Esophagus squamous epithelium (tissue), 5 donors: ENCODE measurements at regions not wholly inside any gene's neighbourhood (a gene's known extent, or its start where the extent isn't known, plus 50 kb on each side); places are given as distances from the start of the nearest gene placed in this dataset.

Source experiments
- DNase-seq: peaks from one replicate; lab custom pipeline; 2025; lab: John Stamatoyannopoulos, UW
- H3K27ac ChIP-seq, 4 donors: fragments of 200-600 bp; sonication (generic); one replicate each; pipeline ENCODE4 v1.5.1; 2016 to 2019; ENCODE audit warnings: mild to moderate bottlenecking in 1 of 4
- H3K27me3 ChIP-seq, 4 donors: fragments of 200-600 bp; sonication (generic); 1 replicate in 3 of 4; 2 replicates in 1 of 4; pipeline versions ENCODE4 v1.5.1 to v1.6.0; 2017 to 2021; ENCODE audit warnings: antibody characterized with exemption in 1 of 4
- H3K36me3 ChIP-seq, 3 donors: fragments of 200-600 bp; sonication (generic); one replicate each; pipeline ENCODE4 v1.5.1; 2016 to 2019
- H3K4me1 ChIP-seq, 3 donors: fragments of 200-600 bp; sonication (generic); one replicate each; pipeline ENCODE4 v1.5.1; 2017 to 2019
- H3K4me3 ChIP-seq, 4 donors: fragments of 200-600 bp; sonication (generic); 1 replicate in 3 of 4; 2 replicates in 1 of 4; pipeline ENCODE4 v1.5.1; 2016 to 2019; ENCODE audit warnings: mild to moderate bottlenecking in 2 of 4, moderate library complexity in 1 of 4
- H3K9me3 ChIP-seq, 3 donors: fragments of 200-600 bp; sonication (generic); one replicate each; pipeline ENCODE4 v1.5.1; 2016 to 2019
- CTCF ChIP-seq, 6 experiments: fragments of 450-650 bp in 4 of 6; fragments of 200-600 bp in 2 of 6; sonication (generic) in 2 of 6; IDR thresholded peaks; one replicate each; pipeline ENCODE4 v1.5.1; 2016 to 2019; ENCODE audit warnings: antibody characterized with exemption in 6 of 6, mild to moderate bottlenecking in 4 of 6, moderate library complexity in 4 of 6
- POLR2A ChIP-seq, 4 donors: fragments of 450-650 bp; IDR thresholded peaks; one replicate each; pipeline ENCODE4 v1.6.1; 2017; ENCODE audit warnings: antibody characterized with exemption in 4 of 4, mild to moderate bottlenecking in 4 of 4, moderate library complexity in 3 of 4
- WGBS, 2 donors: methylation state at CpG; one replicate each; pipeline ENCODE4 v1.1.5; 2018; 5-methylcytosine and 5-hydroxymethylcytosine counted together
- intact Hi-C: fragments of 100-400 bp; cut with DNase I; formaldehyde crosslinking; loops from one replicate; pipeline ENCODE4 v1.15.0; 2022
- donor health status: DM: yes; HTN: yes; CAD: no.

GRCh38 chr5:135670588-135670987 lies 91.8 kb upstream of the CXCL14 start:
- no peak overlapping the region for H3K4me3 ChIP-seq
- no peaks in the 10 kb centered on the region for H3K36me3 ChIP-seq
- TF ChIP-seq POLR2A (IDR thresholded peaks at IDR 0.05), result no peak
- H3K9me3 ChIP-seq, result no peaks in the 10 kb centered on the region
- WGBS, 2 donors, result 74 to 78% methylated on average over 6 of the region's 6 CpGs
- H3K4me1 ChIP-seq, result peaks cover 0 to 7% (median 0%) of the 10 kb centered on the region in 3 donors
- intact Hi-C loops, result no loop called here
- DNase-seq, result no peak
- H3K27ac ChIP-seq, result no peak overlapping the region
- H3K27me3 ChIP-seq, result no peaks in the 10 kb centered on the region

DNA sequence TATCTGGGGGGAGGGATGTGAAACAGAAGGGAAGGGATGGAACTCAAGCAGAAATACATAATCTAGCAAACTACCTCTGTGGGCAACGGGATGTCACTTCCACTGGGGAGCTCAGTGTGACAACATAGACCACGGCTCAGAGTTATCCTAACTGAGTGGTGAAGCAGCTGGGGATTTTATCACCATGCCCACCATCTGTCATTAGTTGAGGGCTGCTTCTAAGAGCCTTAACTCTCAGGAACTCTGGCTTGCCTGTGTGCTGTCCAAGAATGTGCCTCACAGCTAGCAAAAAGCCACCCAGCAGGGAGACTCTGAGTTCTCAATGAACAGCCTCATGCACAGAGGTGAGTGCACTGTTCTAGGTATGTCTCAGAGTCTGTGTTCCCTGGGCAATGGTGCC lies 90.6 kb upstream of the CXCL14 start:
- intact Hi-C loops, result no loop called here
- no peak overlapping the region for H3K27ac ChIP-seq
- H3K9me3 ChIP-seq, result no peaks in the 10 kb centered on the region
- no peaks in the 10 kb centered on the region for H3K27me3 ChIP-seq
- H3K4me1 ChIP-seq, result peaks cover 0 to 7% (median 0%) of the 10 kb centered on the region in 3 donors
- WGBS, 2 donors, result 62% methylated on average over 2 of the region's 2 CpGs; no CpG with 5 or more reads in 1 of the 2 donors
- no peak for DNase-seq
- H3K36me3 ChIP-seq, result no peaks in the 10 kb centered on the region
- TF ChIP-seq POLR2A (IDR thresholded peaks at IDR 0.05) (no peak), CTCF (IDR thresholded peaks at IDR 0.05) (no peak)
- H3K4me3 ChIP-seq, result no peak overlapping the region

GRCh38 chr5:135667673-135668072 lies 88.9 kb upstream of the CXCL14 start:
- Histone ChIP-seq H3K4me1 (peaks cover 0 to 7% (median 0%) of the 10 kb centered on the region in 3 donors), H3K27me3 (no peaks in the 10 kb centered on the region), H3K27ac (no peak overlapping the region), H3K9me3 (no peaks in the 10 kb centered on the region), H3K4me3 (no peak overlapping the region), H3K36me3 (no peaks in the 10 kb centered on the region)
- 33 to 63% methylated on average over 2 of the region's 2 CpGs for WGBS, 2 donors
- DNase-seq, result no peak
- intact Hi-C loops, result no loop called here
- TF ChIP-seq CTCF (IDR thresholded peaks at IDR 0.05) (no peak), POLR2A (IDR thresholded peaks at IDR 0.05) (no peak)

- intact Hi-C loops, result no loop called here
These were observed 88.4 kb upstream of the CXCL14 start for GRCh38 chr5:135667204-135667603.

DNA sequence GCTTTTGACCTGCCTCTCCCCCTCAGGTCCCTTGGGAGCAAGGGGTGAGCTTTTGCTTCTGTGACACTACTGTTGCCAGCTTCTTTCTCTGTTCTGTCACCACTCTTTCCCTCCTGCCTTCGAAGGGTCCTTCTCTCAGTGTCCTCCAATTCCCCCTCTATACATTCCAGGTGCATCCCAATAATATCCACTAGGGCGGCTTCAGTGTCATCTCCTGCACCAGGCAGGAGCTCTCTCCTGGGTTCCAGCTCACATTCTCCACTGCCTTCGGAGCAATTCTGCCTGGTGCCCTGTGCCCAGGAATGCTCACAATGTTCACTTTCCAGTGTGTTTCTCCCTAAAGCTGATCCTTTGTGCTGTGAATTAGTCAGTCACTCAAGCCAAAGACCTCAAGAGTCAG lies 83.9 kb upstream of the CXCL14 start:
- H3K27ac ChIP-seq, result no peak overlapping the region
- no peaks in the 10 kb centered on the region for H3K27me3 ChIP-seq
- no peak for DNase-seq
- no peak for TF ChIP-seq CTCF (IDR thresholded peaks at IDR 0.05)
- TF ChIP-seq POLR2A (IDR thresholded peaks at IDR 0.05), result no peak
- H3K4me3 ChIP-seq, result no peak overlapping the region
- no peaks in the 10 kb centered on the region for H3K36me3 ChIP-seq
- H3K9me3 ChIP-seq, result no peaks in the 10 kb centered on the region
- H3K4me1 ChIP-seq, result peaks cover 0 to 11% (median 0%) of the 10 kb centered on the region in 3 donors
- WGBS, 2 donors, result 79 to 84% methylated on average over 3 of the region's 3 CpGs
- intact Hi-C loops, result no loop called here

More at GRCh38 chr5:135667204-135667603, 88.4 kb upstream of the CXCL14 start:
- Histone ChIP-seq H3K27me3 (no peaks in the 10 kb centered on the region), H3K4me3 (no peak overlapping the region), H3K9me3 (no peaks in the 10 kb centered on the region), H3K36me3 (no peaks in the 10 kb centered on the region), H3K27ac (no peak overlapping the region), H3K4me1 (peaks cover 0 to 7% (median 0%) of the 10 kb centered on the region in 3 donors)
- no peak for DNase-seq
- TF ChIP-seq POLR2A (IDR thresholded peaks at IDR 0.05) (no peak), CTCF (IDR thresholded peaks at IDR 0.05) (no peak)
- WGBS, 2 donors, result 78 to 82% methylated on average over 3 of the region's 3 CpGs

GRCh38 chr5:135662061-135662481 lies 83.3 kb upstream of the CXCL14 start:
- intact Hi-C loops, result no loop called here
- Histone ChIP-seq H3K4me1 (peaks cover 0 to 11% (median 0%) of the 10 kb centered on the region in 3 donors), H3K27ac (no peak overlapping the region), H3K9me3 (no peaks in the 10 kb centered on the region), H3K36me3 (no peaks in the 10 kb centered on the region), H3K4me3 (no peak overlapping the region), H3K27me3 (no peaks in the 10 kb centered on the region)
- WGBS, 2 donors, result 28 to 69% methylated on average over 2 to 3 of the region's 3 CpGs
- DNase-seq, result no peak
- TF ChIP-seq CTCF (IDR thresholded peaks at IDR 0.05), result no peak
- no peak for TF ChIP-seq POLR2A (IDR thresholded peaks at IDR 0.05)
